ENCODE measurements at regions not wholly inside any gene's neighbourhood (a gene's known extent, or its start where the extent isn't known, plus 50 kb on each side); places are given as distances from the start of the nearest gene placed in this dataset.
A peak's percentile ranks its signal among the peaks of the same experiment; 100 is the strongest.

- TF ChIP-seq CTCF (IDR thresholded peaks at IDR 0.05) (no peak), EZH2 (IDR thresholded peaks at IDR 0.05) (no peak), EZH2phosphoT487 (IDR thresholded peaks at IDR 0.05) (no peak)
- Mint-ChIP-seq H3K4me3 (no peak overlapping the region), H3K27me3 (ENCODE audit: insufficient read depth, low read depth) (peaks cover 2% of the 10 kb centered on the region), H3K9me3 (no peaks in the 10 kb centered on the region), H3K27ac (no peak overlapping the region), H3K4me1 (peaks cover 9% of the 10 kb centered on the region), H3K36me3 (no peaks in the 10 kb centered on the region)
- Histone ChIP-seq H3K9me3 (ENCODE audit: low read depth) (no peaks in the 10 kb centered on the region), H3K4me1 (no peaks in the 10 kb centered on the region), H2AFZ (replicated peaks) (no peak overlapping the region), H3K36me3 (no peaks in the 10 kb centered on the region), H3K27me3 (no peaks in the 10 kb centered on the region), H4K20me1 (ENCODE audit: low read depth) (no peaks in the 10 kb centered on the region), H3K4me3 (no peak overlapping the region), H3K27ac (no peak overlapping the region), H3K4me2 (no peak overlapping the region), H3K79me2 (ENCODE audit: low read depth) (no peaks in the 10 kb centered on the region), H3F3A (ENCODE audit: low read depth) (no peaks in the 10 kb centered on the region), H3K9ac (no peak overlapping the region)
- no peak for DNase-seq (ENCODE audit: low spot score)
Observed at GRCh38 chr14:87050421-87050820, 942.6 kb downstream of the GALC start.

- no peaks in the 10 kb centered on the region for H3K79me2 ChIP-seq (ENCODE audit: low read depth)
- no peak overlapping the region for H3K27ac Mint-ChIP-seq
- H3K36me3 Mint-ChIP-seq = no peaks in the 10 kb centered on the region
Observed at GRCh38 chr14:87049950-87050349, 943.0 kb downstream of the GALC start.

GRCh38 chr14:87046960-87047359 is 946.0 kb downstream of the GALC start:
- no peak for TF ChIP-seq EZH2 (IDR thresholded peaks at IDR 0.05)
- TF ChIP-seq CTCF (IDR thresholded peaks at IDR 0.05) = no peak
- TF ChIP-seq EZH2phosphoT487 (IDR thresholded peaks at IDR 0.05) = no peak
- Mint-ChIP-seq H3K36me3 (no peaks in the 10 kb centered on the region), H3K4me3 (no peak overlapping the region), H3K27ac (no peak overlapping the region), H3K4me1 (peaks cover 15% of the 10 kb centered on the region), H3K27me3 (ENCODE audit: insufficient read depth, low read depth) (peaks cover 2% of the 10 kb centered on the region), H3K9me3 (peaks cover 2% of the 10 kb centered on the region)
- Histone ChIP-seq H3K9me3 (ENCODE audit: low read depth) (no peaks in the 10 kb centered on the region), H2AFZ (replicated peaks) (no peak overlapping the region), H3K27me3 (no peaks in the 10 kb centered on the region), H4K20me1 (ENCODE audit: low read depth) (no peaks in the 10 kb centered on the region), H3K79me2 (ENCODE audit: low read depth) (no peaks in the 10 kb centered on the region), H3K4me3 (no peak overlapping the region), H3F3A (ENCODE audit: low read depth) (no peaks in the 10 kb centered on the region), H3K27ac (no peak overlapping the region), H3K4me2 (no peak overlapping the region), H3K36me3 (no peaks in the 10 kb centered on the region), H3K9ac (no peak overlapping the region), H3K4me1 (no peaks in the 10 kb centered on the region)
- DNase-seq (ENCODE audit: low spot score) = no peak

More at GRCh38 chr14:87049950-87050349, 943.0 kb downstream of the GALC start:
- Mint-ChIP-seq H3K4me3 (no peak overlapping the region), H3K27me3 (ENCODE audit: insufficient read depth, low read depth) (peaks cover 2% of the 10 kb centered on the region), H3K4me1 (peaks cover 12% of the 10 kb centered on the region), H3K9me3 (no peaks in the 10 kb centered on the region)
- DNase-seq (ENCODE audit: low spot score) = peak; percentile 46
- Histone ChIP-seq H3K9me3 (ENCODE audit: low read depth) (no peaks in the 10 kb centered on the region), H4K20me1 (ENCODE audit: low read depth) (no peaks in the 10 kb centered on the region), H3K36me3 (no peaks in the 10 kb centered on the region), H3K9ac (no peak overlapping the region), H3K4me3 (no peak overlapping the region), H3K4me1 (no peaks in the 10 kb centered on the region), H2AFZ (replicated peaks) (no peak overlapping the region), H3K27me3 (no peaks in the 10 kb centered on the region), H3K4me2 (no peak overlapping the region), H3F3A (ENCODE audit: low read depth) (no peaks in the 10 kb centered on the region), H3K27ac (no peak overlapping the region)
- peak; percentile 71 for TF ChIP-seq CTCF (IDR thresholded peaks at IDR 0.05)
- TF ChIP-seq EZH2phosphoT487 (IDR thresholded peaks at IDR 0.05) = no peak

Data from neural progenitor cell (in vitro differentiated cells).